AG04450 (cell line): ENCODE measurements at regions not wholly inside any gene's neighbourhood (a gene's known extent, or its start where the extent isn't known, plus 50 kb on each side); places are given as distances from the start of the nearest gene placed in this dataset.

Experiments
- CTCF ChIA-PET: fragments of 300-600, 350-600 bp; formaldehyde crosslinking; extraction: SDS; loops from one replicate; lab custom pipeline; 2022; ENCODE audit warnings: antibody characterized with exemption, inconsistent platforms; lab: Charles Lee
- POLR2A ChIA-PET: fragments of 350-600 bp; formaldehyde crosslinking; extraction: SDS; loops from one replicate; lab custom pipeline; 2021; ENCODE audit warnings: antibody characterized with exemption, inconsistent platforms; lab: Yijun Ruan, JAX
- DNase-seq: peaks from one replicate; pipeline ENCODE4 v3.0.0-alpha.2; 2011; ENCODE audit warnings: low read depth, low spot score
- H3K27ac ChIP-seq: one replicate; pipeline ENCODE4 v1.5.1; 2012; ENCODE audit warnings: low read depth, low read length, control low read depth
- H3K27me3 ChIP-seq: one replicate; pipeline ENCODE4 v1.6.0; 2012; ENCODE audit warnings: low read length; ENCODE audit not compliant: control insufficient read depth, insufficient read depth
- H3K4me3 ChIP-seq: 2 replicates; pipeline ENCODE4 v1.5.1; 2011; ENCODE audit warnings: mild to moderate bottlenecking, low read depth, low read length, control low read depth
- H3K9me3 ChIP-seq: 2 replicates; pipeline ENCODE4 v1.5.1; 2012; ENCODE audit warnings: low read length; ENCODE audit not compliant: control insufficient read depth, insufficient read depth
- TF ChIP-seq, protein P1 (sequence below): IDR thresholded peaks from 2 replicates; pipeline ENCODE4 v1.5.1; 2011; ENCODE audit warnings: low read depth, low read length, control low read depth, inconsistent platforms

DNA sequence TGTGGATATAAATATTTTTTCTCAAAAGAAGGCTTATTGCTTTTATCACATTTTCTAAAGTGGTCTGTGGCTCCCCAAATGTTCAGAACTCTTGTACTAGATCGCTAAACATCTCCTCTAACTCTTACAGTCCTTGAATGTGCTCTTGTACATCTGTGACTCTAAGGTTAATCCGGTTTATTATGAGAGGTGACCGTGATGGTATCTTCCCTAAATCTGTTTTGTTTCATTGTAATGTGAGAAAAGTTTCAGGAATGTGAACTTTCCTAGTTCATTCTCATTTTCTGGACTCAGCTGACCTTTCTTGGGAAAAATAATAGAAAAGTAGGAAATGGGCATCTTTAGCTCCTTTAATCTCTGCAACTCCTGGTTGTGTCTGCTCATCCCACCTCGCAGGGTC is 94.5 kb upstream of the CD180 start:
- ChIA-PET POLR2A (interaction anchor here (0.9 to 2.2 kb wide), 2 partner anchors 10 to 22 kb away, joined by 4 to 5 read pairs; no protein-coding TSS in a partner anchor), CTCF (interaction anchor here (0.8 to 1.1 kb wide), 2 partner anchors 45 to 962 kb away, joined by 3 to 4 read pairs; no protein-coding TSS in a partner anchor)
- no peaks in the 10 kb centered on the region for H3K27me3 ChIP-seq
- no peaks in the 10 kb centered on the region for H3K9me3 ChIP-seq
- no peak overlapping the region for H3K4me3 ChIP-seq
- DNase-seq, result no peak
- TF ChIP-seq, protein P1, sequence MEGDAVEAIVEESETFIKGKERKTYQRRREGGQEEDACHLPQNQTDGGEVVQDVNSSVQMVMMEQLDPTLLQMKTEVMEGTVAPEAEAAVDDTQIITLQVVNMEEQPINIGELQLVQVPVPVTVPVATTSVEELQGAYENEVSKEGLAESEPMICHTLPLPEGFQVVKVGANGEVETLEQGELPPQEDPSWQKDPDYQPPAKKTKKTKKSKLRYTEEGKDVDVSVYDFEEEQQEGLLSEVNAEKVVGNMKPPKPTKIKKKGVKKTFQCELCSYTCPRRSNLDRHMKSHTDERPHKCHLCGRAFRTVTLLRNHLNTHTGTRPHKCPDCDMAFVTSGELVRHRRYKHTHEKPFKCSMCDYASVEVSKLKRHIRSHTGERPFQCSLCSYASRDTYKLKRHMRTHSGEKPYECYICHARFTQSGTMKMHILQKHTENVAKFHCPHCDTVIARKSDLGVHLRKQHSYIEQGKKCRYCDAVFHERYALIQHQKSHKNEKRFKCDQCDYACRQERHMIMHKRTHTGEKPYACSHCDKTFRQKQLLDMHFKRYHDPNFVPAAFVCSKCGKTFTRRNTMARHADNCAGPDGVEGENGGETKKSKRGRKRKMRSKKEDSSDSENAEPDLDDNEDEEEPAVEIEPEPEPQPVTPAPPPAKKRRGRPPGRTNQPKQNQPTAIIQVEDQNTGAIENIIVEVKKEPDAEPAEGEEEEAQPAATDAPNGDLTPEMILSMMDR, result no peak
- H3K27ac ChIP-seq, result no peak overlapping the region

DNA sequence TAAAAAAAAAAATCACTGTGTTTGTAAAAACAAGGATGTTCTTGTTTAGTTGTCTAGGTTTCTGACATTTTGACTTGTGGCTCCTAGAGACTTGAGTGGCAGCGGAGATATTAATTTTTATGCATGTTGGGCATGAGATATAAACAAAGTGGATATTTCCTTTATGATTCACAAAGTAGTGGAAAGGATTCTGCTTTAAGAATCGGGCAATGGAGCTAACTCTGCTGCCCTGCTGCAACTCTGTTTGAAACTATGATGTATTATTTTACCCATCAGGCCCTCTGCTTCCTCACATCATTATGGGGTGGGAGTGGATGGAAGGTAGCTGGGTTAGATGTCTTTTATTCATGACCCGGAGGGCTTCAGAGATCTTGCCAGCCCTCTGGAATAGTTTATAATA is 94.1 kb upstream of the CD180 start:
- Histone ChIP-seq H3K27me3 (no peaks in the 10 kb centered on the region), H3K27ac (no peak overlapping the region), H3K4me3 (no peak overlapping the region), H3K9me3 (no peaks in the 10 kb centered on the region)
- ChIA-PET CTCF (interaction anchor here (0.8 to 1.1 kb wide), 2 partner anchors 44 to 962 kb away, joined by 3 to 4 read pairs; no protein-coding TSS in a partner anchor), POLR2A (interaction anchor here (0.9 to 2.2 kb wide), 2 partner anchors 11 to 22 kb away, joined by 4 to 5 read pairs; no protein-coding TSS in a partner anchor)
- no peak for DNase-seq
- TF ChIP-seq, protein P1, result no peak

DNA sequence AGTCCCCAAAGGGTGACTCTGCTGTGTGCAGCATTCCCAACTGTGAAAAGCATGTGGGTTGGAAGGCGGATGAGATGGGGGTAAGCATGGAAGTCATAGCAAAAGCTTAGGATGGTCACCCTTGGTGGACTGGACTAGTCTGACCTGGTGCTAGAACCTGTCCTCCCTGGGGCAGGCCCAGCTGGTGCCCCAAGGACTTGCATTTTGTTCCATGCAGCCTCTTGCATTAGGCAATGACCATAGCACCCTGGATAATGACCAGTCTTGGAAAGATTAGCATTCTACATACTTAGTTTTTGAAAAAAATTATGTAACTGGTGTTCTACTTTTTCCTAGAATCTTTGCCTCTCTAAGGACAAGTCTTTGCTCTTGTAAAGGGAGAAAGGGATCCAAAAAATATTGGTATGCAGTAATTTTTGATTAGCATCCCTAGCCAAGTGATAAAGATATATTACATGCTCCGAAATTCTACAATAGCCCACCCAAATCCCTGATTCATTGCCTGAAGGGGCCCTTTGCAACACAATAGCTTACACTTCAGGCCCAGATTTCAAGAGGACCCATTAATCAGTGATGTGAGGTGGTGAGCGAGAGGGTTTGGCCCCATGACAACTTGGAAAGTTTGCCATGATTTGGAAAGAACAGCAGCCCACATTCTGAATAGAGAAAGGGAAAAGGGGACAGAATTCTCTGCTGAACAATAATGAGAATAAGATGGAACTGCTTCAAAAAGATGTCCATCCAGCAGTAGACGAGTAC is 93.3 kb upstream of the CD180 start:
- TF ChIP-seq, protein P1, result no peak
- POLR2A ChIA-PET, result interaction anchor here (2.2 kb wide), 1 partner anchor 21 kb away, joined by 5 read pairs; no protein-coding TSS in a partner anchor
- no peaks in the 10 kb centered on the region for H3K9me3 ChIP-seq
- no peak overlapping the region for H3K27ac ChIP-seq
- H3K4me3 ChIP-seq, result no peak overlapping the region
- no peaks in the 10 kb centered on the region for H3K27me3 ChIP-seq
- CTCF ChIA-PET, result interaction anchor here (1.0 kb wide), 1 partner anchor 11 kb away, joined by 4 read pairs; no protein-coding TSS in a partner anchor
- DNase-seq, result no peak

DNA sequence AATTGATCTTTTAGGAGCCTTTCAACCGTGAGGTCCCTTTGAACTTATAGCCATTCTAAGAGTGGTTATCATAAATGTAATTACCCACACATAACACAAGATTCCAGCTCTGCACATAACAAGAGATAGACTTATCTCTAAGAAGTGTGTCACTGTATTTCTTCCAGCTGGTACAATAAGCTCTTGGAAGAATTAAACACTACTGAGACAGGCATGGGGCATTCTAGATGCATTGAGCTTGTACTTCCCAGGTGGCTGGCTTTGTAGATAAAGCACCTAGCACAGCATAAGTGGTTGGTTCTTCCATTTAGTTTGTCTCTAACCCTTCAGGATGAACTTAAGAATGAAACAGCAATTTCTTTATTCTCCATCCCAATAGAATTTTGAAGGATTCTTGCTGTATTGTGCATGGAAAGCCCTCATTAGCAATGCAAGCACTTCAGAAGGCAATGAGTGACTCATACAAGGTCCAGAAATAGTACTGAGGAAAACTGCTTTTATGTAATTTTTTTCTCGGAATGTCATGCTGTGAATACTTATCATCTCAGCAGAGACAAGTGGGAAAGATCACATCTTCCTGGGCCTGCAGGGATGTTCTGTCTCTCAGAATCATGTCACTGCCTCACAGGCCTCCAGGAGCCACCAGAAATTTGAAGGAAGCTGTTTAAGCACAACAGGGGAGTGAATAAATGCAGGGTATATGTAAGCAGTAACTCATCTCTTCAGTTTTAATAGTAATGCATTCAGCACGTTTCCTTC is 91.1 kb upstream of the CD180 start:
- Histone ChIP-seq H3K9me3 (no peaks in the 10 kb centered on the region), H3K4me3 (no peak overlapping the region), H3K27ac (no peak overlapping the region), H3K27me3 (no peaks in the 10 kb centered on the region)
- ChIA-PET CTCF (interaction anchor here (2.2 kb wide), 1 partner anchor 41 kb away, joined by 9 read pairs; no protein-coding TSS in a partner anchor), POLR2A (no interaction called here)
- no peak for DNase-seq
- TF ChIP-seq, protein P1, result no peak
